ENCODE measurements at regions not wholly inside any gene's neighbourhood (a gene's known extent, or its start where the extent isn't known, plus 50 kb on each side); places are given as distances from the start of the nearest gene placed in this dataset.
"Not testable (repeated sequence)": the region's sequence is repeated elsewhere in the genome, so short reads cannot be mapped to it uniquely, and the experiment has no call there.

DNA sequence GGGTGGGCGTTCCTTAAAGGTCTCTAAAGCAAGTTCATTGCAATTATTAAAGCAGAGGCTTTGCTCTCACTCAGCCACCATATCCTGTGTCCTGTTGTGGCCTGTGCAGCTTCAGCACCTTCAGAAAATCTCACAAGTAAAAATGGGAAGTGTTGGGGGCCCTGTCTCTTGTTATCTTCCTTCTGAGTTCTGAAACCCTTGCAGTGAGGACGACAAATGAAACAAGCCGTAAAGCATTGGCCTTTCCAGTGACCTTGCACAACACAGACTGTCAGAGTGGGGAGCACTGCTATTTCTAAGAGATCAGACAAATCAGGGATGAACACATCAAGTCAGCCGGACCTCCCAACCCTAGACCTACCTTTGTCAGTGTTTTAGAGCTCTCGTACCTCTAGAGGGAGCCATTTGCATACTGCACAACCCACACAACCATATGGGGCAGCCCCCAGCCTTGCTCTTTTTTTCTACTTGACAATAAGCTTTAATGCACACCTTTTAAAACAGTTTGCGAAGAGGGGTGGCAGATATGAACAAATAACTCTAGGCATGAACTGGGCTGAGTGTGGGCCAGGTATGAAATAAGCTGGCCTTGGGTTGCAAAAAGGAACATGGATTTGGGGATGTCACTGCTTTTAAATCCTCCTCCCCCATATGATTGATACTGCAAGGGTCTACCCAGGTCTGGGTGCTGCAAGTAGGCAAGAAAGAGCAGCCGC lies 89.8 kb downstream of the KATNIP start:
- DNase-seq = peak in 1 of 2 experiments; percentile 59

DNA sequence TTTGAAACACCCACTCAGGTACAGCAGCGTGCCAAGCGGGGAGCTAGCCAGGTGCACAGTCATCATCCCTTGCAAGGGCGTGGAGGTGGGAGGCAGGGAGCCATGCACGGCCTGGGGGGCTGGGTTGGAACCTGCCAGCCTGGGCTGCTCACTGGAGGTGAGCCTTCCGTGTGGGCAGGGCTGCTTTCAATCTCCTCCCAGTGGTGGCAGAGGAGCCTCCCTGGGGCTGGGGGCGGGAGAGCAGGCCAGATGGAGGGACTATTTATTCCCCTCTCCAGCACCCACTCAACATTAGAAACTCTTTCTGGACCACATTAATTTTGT lies 90.3 kb downstream of the KATNIP start:
- DNase-seq = no peak

DNA sequence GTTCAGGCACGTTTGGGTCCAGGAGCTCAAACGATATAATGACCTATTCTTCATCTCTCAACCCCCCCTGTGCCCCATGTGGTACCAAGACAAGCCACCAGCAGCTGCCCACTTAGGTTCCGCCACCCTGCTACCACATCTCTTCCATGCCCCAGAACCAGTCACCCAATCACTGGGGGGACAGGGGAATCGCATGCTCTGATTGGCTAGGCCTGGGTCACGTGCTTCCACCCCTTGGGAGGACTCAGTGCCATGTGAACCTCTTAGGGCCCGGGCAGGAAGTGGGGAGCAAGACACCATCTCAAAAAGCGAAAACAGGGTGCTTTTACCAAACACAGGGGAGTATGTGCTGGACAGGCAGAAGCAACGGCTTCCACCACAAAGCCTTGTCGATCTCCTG lies 91.3 kb downstream of the KATNIP start:
- no peak for DNase-seq

DNA sequence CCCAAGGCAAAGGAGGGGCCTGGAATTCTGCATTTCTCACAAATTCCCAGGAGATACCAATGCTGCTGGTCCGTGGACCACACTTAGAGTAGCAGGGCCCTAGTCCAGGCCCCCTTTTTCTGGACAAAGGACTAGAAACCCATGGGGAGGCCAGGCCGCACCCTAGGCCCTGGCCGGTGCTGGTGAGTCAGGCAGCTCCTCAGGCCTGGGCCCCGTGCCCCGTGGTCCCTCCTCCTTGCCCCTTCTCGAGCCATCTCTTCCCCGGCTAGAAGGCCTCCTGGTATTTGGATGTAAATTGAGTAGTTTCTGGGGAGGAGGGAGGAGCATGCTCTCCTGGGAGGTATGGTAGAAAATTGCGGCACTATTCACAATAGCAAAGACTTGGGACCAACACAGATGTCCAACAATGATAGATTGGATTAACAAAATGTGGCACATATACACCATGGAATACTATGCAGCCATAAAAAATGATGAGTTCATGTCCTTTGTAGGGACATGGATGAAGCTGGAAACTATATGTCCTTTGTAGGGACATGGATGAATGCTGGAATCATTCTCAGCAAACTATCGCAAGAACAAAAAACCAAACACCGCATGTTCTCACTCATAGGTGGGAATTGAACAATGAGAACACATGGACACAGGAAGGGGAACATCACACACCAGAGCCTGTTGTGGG lies 91.9 kb downstream of the KATNIP start:
- not testable (repeated sequence) for DNase-seq

DNA sequence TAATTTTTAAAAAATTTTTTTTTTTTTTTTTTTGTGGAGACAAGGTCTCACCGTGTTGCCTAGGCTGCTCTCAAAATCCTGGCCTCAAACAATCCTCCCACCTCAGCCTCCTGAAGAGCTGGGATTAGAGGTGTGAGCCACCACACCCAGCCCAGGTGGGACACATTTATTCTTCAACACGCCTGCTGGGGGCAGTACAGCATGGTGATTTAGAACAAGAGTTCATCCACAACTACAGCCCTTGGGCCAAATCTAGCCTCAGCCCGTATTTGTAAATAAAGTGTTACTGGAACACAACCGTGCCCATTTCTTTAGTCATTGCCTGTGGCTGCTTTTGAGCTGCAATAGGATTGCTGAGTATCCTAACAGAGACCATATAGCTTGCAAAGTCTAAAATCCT lies 92.8 kb downstream of the KATNIP start:
- DNase-seq = peak in 1 of 2 experiments; percentile 31

DNA sequence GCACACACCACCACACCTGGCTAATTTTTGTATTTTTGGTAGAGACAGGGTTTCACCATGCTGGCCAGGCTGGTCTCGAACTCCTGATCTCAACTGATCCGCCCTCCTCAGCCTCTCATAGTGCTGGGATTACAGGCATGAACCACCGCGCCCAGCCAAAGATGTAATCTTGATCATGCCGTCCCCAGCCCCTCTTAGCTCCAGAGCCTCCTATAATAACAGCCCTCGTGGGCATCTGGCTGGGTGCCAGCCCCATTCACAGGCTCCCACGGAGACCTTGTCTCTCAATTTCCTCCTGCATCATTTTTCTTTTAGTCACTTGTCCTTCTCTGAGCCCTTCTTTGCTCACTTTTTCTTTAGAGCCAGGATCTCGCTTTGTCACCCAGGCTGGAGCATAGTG lies 94.2 kb downstream of the KATNIP start:
- no peak for DNase-seq

DNA sequence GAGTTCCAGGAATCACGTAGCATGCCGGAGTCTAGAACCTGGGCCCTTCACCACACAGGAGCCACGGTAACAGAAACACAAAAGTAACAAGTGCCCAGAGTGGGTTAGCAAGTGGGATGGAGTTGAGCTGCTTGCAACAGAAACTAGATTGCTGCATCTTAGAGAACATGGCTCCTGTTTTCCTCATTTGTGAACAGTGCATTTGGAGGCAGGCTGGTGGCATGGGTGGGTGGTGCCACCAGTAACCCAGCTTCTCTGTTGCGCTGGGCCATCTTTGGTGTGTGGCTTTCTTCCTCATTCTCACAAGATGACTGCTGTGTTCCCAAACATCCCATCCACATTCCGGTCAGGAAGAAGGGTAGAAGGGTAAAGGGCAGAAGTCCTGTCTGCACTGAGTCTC lies 95.5 kb downstream of the KATNIP start:
- DNase-seq = no peak

DNA sequence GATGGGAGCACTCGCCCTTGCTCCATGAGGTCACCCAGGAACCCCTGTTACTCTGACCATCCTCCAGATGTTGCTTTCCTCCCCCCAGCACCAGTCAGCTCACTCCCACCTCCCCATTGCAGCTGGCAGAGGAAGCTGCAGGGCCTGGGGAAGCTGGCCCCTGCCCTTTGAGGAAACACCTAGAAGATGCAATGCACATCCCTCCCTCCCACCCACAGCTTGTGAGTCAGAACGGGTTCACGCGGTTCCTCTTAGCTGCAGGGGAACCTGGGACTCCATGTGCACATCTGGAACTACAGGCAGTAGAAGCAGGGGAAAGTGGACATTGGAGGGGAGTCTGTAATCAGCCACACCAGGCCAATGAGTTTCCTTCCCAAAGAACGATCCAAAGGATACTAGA lies 96.9 kb downstream of the KATNIP start:
- DNase-seq = no peak

DNA sequence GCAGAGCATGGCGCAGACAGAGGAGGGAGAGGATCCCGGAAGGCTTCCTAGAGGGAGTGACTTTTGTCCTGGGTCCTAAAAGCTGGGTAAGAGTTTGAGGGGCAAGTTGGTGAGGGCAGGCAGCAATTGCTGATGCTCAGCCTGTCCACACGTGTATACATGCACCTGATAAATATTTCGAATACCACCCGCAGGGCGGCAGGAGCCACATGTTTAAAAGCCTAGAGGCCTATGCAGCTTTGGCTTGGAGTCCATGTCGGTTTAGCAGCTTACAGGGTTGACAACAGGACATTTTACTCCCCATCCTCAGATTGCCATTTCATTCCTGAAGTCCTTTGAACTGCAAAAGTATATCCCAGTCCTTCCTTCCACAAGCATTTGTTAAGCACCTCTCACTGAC lies 99.1 kb downstream of the KATNIP start:
- no peak for DNase-seq

DNA sequence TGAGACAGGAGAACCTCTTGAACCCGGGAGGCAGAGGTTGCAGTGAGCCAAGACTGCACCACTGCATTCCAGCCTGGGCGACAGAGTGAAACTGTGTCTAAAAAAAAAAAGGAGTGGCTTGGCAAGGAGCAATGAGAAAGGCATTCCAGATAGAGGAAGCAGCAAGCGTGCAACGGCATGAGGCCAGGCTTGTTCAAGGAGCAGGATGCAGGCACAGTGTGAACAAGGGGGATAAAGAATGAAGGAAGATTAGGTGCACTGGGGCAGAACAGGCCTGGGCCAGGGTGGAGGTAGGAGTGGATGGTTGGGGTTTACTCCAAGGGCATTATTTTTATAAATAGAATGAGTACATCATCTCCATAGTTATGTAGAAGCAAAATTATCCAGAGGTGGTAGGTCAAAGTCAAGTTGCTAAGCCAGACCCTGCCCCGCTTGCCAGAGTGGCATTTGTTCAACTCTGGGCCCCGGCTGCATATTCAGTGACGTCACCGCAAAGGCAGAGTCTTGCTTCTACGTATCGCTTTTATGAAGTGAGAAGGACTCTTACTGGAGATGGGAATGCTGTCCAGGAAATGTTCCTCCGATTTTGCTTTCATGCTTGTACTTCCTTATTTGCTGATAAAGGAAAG lies 100.2 kb downstream of the KATNIP start:
- DNase-seq = no peak

DNA sequence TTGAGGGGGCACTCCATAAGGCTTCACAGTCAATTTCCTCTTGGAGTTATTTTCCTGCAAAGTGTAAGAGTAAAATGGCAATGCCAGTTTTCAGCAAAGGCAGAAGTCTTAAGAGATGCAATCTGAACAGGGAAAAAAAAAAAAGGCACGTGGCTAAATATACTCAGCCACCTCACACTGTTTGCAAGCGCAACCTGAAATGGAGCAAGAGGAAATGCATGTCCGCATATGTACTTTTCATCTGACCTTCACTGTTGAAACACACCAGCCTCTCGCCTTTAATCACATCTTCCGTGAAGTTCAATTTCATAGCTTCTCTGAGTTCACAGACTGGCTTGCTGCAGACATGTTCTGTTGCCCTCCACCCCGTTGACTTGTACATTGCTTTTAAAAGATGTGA lies 101.4 kb downstream of the KATNIP start:
- no peak for DNase-seq

DNA sequence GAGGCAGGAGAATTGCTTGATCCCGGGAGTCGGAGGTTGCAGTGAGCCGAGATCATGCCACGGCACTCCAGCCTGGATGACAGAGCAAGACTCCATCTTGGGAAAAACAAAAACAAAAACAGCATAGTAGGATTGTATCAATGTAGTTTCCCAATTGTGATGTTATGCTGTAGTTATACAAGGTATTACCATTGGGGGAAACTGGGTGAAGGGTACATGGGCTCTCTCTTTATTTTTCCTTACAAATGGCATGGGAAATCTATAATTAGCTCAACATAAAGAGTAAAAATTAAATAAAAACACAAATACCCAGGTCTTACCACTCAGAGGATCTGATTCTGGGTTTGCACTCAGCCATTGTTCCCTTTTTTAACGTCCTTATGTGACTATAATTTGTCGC lies 107.9 kb downstream of the KATNIP start:
- DNase-seq = no peak

DNA sequence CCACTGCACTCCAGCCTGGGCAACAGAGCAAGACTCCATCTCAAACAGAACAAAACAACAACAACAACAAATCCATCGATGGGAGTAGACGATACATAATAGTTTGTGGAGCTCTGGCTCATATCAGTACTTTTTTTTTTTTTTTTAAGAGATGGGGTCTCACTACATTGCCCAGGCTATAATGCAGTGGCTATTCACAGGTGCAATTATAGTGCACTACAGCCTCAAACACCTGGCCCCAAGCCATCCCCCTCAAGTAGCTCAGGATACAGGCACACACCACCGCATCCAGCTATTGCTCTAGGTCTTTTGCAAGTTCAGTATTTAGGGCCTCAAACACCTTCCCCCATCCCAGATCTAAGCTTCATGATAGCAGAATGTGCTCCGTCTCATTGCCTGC lies 110.6 kb downstream of the KATNIP start:
- DNase-seq = no peak

DNA sequence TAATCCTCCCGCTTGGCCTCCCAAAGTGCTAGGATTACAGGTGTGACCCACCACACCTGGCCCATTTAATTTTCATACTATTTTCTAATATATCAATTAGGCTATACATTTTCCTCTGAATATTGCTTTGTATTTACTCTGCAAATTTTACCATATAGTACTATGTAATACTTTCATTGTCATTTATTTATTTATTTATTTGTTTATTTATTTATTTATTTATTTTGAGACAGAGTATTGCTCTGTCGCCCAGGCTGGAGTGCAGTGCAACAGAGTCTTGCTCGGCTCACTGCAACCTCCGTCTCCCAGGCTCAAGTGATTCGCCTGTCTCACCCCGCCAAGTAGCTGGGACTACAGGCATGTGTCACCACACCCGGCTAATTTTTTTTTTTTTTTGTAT lies 113.3 kb downstream of the KATNIP start:
- not testable (repeated sequence) for DNase-seq

DNA sequence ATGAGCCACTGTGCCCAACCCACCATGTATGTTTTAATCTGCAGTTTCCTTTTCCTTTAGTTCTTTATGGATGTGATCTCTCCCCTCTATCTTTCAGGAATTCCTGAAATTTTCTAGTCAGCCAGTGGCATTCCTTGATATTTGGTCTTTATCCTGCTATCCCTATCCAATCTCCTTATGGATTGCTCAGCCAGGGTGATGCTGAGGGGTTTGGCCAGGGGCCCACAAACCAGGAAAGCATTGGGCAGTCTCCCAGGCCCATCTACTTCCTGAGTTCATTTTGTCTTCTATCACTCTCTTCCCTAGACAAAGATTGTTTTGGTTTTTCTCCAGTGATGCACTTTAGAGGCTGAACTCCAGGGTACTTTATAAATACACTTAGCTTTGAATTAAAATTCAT lies 115.9 kb downstream of the KATNIP start:
- no peak for DNase-seq

DNA sequence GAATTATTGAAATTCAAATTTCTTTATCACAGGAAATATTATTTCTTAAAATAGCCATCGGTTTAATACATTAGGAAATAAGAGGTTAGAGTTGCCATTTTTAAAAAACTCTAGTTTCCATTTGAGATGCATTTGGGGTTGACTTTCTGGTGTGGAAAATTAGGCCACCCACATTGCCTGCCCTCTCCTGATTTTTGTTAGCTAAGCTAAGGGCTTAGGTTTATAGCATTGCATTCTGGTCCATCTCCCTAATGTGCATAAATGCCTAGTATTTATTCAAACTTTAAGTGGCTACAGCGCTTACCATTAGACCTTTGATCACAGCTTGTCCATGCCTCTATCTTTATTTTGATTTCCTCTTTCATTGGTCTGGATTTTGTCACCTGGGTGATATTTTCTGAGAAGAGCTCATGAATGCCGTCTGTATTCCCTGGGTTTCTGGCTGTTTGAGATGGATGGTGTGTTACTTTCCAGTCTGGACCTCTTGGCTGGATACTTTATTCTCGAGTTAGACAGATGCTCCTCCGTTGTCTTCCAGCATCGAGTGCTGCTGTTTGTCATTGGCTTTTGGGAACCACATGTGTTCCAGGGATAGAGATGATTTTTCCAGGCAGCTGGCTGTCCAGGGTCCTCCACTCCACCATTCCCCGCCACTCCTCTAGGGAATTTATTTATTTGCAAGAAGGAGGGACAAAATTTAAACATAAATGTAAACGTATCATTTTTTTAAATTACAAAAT lies 120.3 kb downstream of the KATNIP start:
- DNase-seq = no peak

DNA sequence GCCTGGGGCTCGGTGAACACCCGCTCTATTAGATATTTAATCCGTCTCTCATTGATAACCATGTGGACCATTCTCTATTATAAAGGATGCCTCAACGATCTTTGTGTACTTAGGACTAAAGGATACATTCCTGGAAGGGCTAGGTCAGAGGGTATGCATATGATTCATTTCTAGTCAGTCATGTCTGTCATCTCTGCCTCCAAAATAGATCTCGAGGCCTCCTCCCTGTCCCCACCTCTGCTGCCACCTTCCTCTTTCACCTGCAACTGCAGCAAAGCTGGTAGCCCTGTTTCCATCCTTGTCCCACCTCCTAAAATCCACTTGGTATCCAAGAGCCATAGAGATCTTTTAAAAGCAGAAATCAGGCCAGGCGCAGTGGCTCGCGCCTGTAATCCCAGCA lies 121.5 kb downstream of the KATNIP start:
- DNase-seq = no peak

DNA sequence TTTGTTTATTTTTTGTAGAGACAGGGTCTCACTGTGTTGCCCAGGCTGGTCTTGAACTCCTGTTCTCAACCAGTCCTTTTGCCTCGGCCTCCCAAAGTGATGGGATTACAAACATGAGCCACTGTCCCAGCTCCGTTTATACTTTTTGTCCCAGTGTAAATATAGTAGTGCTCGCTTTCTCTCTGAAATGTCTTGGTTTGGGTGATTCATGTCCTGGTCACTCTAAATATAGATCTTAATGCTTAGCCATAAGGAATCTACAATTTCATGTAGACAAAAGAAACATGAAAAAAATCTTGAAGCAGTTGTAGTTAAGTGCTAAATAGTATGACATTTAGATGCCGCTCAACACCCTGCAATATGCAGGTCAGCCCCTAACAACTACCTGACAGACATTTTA lies 126.9 kb downstream of the KATNIP start:
- DNase-seq = no peak

DNA sequence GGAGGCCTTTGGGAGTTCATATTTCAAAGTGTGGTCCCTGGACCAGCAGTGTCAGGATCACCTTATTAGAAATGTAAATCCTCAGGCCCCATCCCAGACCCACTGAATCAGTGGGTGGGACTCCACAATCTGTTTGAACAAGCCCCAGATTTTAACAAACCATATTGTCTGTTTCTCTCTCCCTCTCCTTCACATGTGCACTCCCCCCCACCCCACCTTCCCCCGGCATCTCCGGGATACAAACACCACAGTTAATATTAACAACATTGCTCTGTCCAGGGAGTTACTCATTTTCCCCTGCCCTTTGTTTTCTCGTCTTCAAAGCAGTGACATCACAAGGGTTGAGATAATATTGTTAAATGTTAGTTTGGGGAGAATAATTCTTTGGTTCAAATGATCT lies 127.3 kb downstream of the KATNIP start:
- DNase-seq = no peak

DNA sequence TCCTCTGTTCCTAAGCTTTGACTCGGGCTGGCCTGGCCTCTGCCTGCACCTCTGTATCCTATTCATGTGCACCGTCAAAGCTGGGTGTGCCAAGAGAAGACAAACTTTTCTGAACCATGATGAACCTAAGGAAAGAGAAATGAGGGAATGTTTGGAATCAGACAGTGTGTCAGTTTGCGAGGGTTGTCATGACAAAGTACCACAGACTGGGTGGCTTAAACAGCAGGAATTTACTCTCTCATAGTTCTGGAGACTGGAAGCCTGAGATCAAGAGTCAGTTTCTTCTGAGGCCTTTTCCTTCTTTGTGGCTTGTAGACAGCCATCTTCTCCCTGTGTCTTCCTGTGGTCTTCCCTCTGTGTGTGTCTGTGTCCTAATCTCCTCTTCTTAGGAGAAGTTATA lies 129.0 kb downstream of the KATNIP start:
- DNase-seq = no peak

DNA sequence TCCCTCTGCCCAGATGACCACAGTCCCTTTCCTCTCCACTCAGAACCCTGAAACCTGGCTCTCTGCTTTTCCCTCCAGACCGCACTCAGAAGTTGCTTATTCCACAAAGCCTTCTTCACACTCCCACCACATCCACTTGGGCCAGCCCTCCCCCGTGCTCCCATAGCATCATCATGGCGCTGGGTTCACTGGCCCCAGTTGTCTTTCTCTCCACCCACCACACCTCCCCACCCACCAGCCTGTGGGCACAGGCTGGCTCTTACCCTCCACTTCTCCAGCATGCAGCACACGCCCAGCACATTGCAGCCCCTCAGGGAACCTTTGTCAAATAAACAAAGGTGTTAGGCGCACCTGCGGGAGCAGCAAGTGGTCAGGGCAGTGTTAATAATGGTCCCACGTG lies 130.0 kb downstream of the KATNIP start:
- DNase-seq = no peak

DNA sequence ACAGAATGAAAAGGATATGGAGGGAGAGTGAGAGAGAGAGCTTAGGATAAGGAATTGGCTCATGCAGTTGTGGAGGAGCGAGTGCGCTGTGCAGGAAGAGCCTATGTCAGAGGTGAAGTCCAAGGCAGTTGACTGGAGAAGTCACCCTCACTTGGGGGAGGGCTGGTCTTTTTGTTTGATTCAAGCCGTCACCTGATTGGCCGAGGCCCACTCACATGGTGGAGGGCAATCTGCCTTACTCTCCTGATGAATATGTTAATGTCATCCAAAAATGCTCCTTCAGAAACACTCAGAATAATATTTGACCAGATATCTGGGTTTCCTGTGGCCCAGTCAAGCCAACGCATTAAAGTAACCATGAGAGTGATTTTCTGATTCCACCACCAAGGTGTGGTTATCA lies 131.7 kb downstream of the KATNIP start:
- no peak for DNase-seq

DNA sequence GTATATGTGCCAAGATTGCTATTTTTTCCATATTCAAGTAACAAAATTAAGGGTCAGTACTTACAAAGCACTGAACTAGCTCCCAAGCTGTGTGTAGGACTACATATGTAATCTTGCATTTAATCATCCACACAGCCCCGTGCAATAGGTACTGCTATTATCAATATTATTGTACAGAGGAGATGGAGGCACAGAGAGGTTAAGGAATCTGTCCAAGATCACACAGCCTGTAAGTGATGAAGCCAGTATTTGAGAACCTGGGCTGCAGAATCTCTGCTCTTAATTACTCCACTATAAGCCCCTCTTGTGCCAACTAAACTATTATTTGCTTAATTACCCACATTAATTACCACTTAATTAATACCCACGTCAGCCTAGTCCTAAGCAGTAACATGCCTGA lies 134.1 kb downstream of the KATNIP start:
- no peak for DNase-seq

DNA sequence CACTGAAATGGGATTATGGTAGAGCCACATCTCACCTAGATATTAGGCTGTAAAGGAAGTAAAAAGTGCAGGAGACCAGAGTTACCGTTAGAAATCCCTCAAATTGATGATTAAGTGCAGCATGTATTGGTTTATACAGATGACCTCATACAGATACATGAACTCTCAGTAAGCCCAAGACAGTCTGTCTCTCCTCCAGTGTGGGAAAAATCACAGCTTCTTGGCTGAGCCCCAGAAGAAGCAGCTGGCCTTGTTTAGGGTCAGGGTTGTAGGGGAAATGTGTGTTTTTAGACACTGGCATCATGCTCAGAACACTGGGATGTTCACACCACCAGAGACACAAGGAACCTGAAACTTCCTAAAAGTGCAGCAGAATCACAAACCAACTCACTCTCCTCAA lies 135.9 kb downstream of the KATNIP start:
- no peak for DNase-seq

Measured in NCI-H526 (cell line).